K562 (cell line): ENCODE measurements at regions not wholly inside any gene's neighbourhood (a gene's known extent, or its start where the extent isn't known, plus 50 kb on each side); places are given as distances from the start of the nearest gene placed in this dataset.

ENCODE experiments used
- ATAC-seq: fragments of 200-7000 bp; cut with Tn5 transposase; 3 replicates; pipeline ENCODE4 v1.9.1; 2020; ENCODE audit warnings: moderate library complexity
- BruUV-seq: library from RNA; stranded (reverse); fragments of 400-500 nt; replicated peaks from 2 replicates; lab custom pipeline; 2021; lab: Mats Ljungman, UMichigan
- CTCF ChIA-PET: fragments of 300-600 bp; formaldehyde crosslinking; extraction: SDS; loops from one replicate; lab custom pipeline; 2021; ENCODE audit warnings: low intra/inter-chr PET ratio; lab: Yijun Ruan, JAX
- POLR2A ChIA-PET: fragments of 300-600, 350-650 bp; sonication (Branson Sonifier 250); formaldehyde crosslinking; extraction: SDS; loops from one replicate; lab custom pipeline; 2021; ENCODE audit warnings: antibody characterized with exemption, inconsistent platforms; lab: Yijun Ruan, JAX
- DNase-seq, 4 experiments: peaks; one replicate each; pipeline versions ENCODE4 v3.0.0 to v3.0.0-alpha.2; 2011 to 2018; ENCODE audit warnings: low spot score in 3 of 4, mixed read lengths in 3 of 4; ENCODE audit errors: extremely low read depth in 1 of 4
- FAIRE-seq: peaks from 2 replicates; lab custom pipeline; 2011; peaks lifted over from hg19 to GRCh38; lab: Jason Lieb, UNC
- H2AFZ ChIP-seq: 2 replicates; pipeline ENCODE4 v1.6.0; 2011; ENCODE audit warnings: low read depth, low read length, control low read depth, inconsistent platforms
- H3K27ac ChIP-seq: fragments of 200-600 bp; 3 replicates; pipeline ENCODE4 v1.8.0; 2011; ENCODE audit warnings: low read depth, mild to moderate bottlenecking, control low read depth, inconsistent platforms, low read length, moderate library complexity, mixed read lengths; ENCODE audit errors: extremely low read depth
- H3K27me3 ChIP-seq, 2 experiments: fragments of 300-600 bp in 1 of 2; 2 replicates in 1 of 2; 3 replicates in 1 of 2; pipeline versions ENCODE4 v1.6.0 to v1.8.0; 2011; ENCODE audit warnings: inconsistent platforms in 2 of 2, low read length in 2 of 2, mild to moderate bottlenecking in 1 of 2, mixed read lengths in 1 of 2, moderate library complexity in 1 of 2; ENCODE audit not compliant: control insufficient read depth in 2 of 2, insufficient read depth in 2 of 2
- H3K36me3 ChIP-seq: fragments of 300-600 bp; 3 replicates; pipeline ENCODE4 v1.8.0; 2011; ENCODE audit warnings: mild to moderate bottlenecking, low read length, inconsistent platforms; ENCODE audit not compliant: control insufficient read depth, insufficient read depth
- H3K4me1 ChIP-seq, 2 experiments: fragments of 200-600 bp in 1 of 2; replicated peaks in 1 of 2; 2 replicates in 1 of 2; 3 replicates in 1 of 2; pipeline versions ENCODE4 v1.5.1 to v1.8.0; 2011; ENCODE audit warnings: inconsistent platforms in 2 of 2, low read length in 2 of 2, mild to moderate bottlenecking in 1 of 2, mixed read lengths in 1 of 2, moderate library complexity in 1 of 2; ENCODE audit not compliant: control insufficient read depth in 2 of 2, insufficient read depth in 2 of 2
- H3K4me2 ChIP-seq: 2 replicates; pipeline ENCODE4 v1.6.1; 2011; ENCODE audit warnings: low read length, control low read depth, inconsistent platforms, mixed read lengths; ENCODE audit not compliant: insufficient read depth
- H3K4me3 ChIP-seq: fragments of 200-600 bp; sonication (generic), shearing (Covaris generic); 2 replicates; pipeline ENCODE4 v1.5.1; 2016; ENCODE audit warnings: control low read depth, inconsistent platforms
- H3K79me2 ChIP-seq: fragments of 200-600 bp; 3 replicates; pipeline ENCODE4 v1.8.0; 2011; ENCODE audit warnings: low read length, inconsistent platforms; ENCODE audit not compliant: control insufficient read depth, insufficient read depth
- H3K9ac ChIP-seq, 2 experiments: 2 replicates each; pipeline versions ENCODE4 v1.6.0 to v1.6.1; 2011; ENCODE audit warnings: low read depth in 2 of 2, low read length in 2 of 2, control low read depth in 1 of 2, inconsistent platforms in 1 of 2, mild to moderate bottlenecking in 1 of 2, mixed read lengths in 1 of 2; ENCODE audit not compliant: insufficient read depth in 1 of 2
- H3K9me1 ChIP-seq: one replicate; pipeline ENCODE4 v1.6.0; 2011; ENCODE audit warnings: inconsistent platforms, mild to moderate bottlenecking, low read length, moderate library complexity; ENCODE audit not compliant: control insufficient read depth, insufficient read depth
- H3K9me3 ChIP-seq: replicated peaks from 2 replicates; pipeline ENCODE4 v1.5.1; 2011; ENCODE audit warnings: low read depth, low read length, inconsistent platforms; ENCODE audit not compliant: control insufficient read depth, insufficient read depth
- H4K20me1 ChIP-seq: replicated peaks from 2 replicates; pipeline ENCODE4 v1.6.1; 2011; ENCODE audit warnings: low read length, inconsistent platforms, mixed read lengths; ENCODE audit not compliant: control insufficient read depth, insufficient read depth
- GABPB1 ChIP-seq: sonication (generic); formaldehyde crosslinking; IDR thresholded peaks from 2 replicates; pipeline ENCODE4 v1.8.0; 2022; ENCODE audit warnings: mild to moderate bottlenecking, missing genetic modification reagents
- GTF2A2 ChIP-seq: IDR thresholded peaks from 2 replicates; pipeline ENCODE4 v1.6.1; 2016; ENCODE audit warnings: mild to moderate bottlenecking, missing genetic modification characterization, missing compliant biosample characterization
- KHSRP ChIP-seq: fragments of 450-650 bp; IDR thresholded peaks from 2 replicates; pipeline ENCODE4 v1.6.1; 2017
- MXI1 ChIP-seq: IDR thresholded peaks from 2 replicates; pipeline ENCODE4 v1.6.1; 2011; ENCODE audit warnings: low read depth, mild to moderate bottlenecking, improper control_type of control experiment, low read length
- PHF20 ChIP-seq: fragments of 450-650 bp; IDR thresholded peaks from 2 replicates; pipeline ENCODE4 v1.6.1; 2018; ENCODE audit not compliant: partially characterized antibody
- POLR2AphosphoS2 ChIP-seq: IDR thresholded peaks from 2 replicates; pipeline ENCODE4 v1.6.1; 2012; ENCODE audit warnings: low read length, improper control_type of control experiment
- RAD21 ChIP-seq, 2 experiments: fragments of 250-450 bp in 1 of 2; fragments of 450-650 bp in 1 of 2; sonication (Bioruptor Pico) in 1 of 2; formaldehyde crosslinking in 1 of 2; IDR thresholded peaks in 1 of 2; conservative IDR thresholded peaks in 1 of 2; 2 replicates each; pipeline versions ENCODE4 v1.4.0 to v1.8.0; 2020 to 2022; ENCODE audit warnings: mild to moderate bottlenecking in 2 of 2, moderate library complexity in 1 of 2
- STAT6 ChIP-seq: sonication (generic); formaldehyde crosslinking; IDR thresholded peaks from 2 replicates; pipeline ENCODE4 v1.8.1; 2023; ENCODE audit warnings: mild to moderate bottlenecking, missing genetic modification reagents
- TAF15 ChIP-seq: fragments of 200-400 bp; formaldehyde crosslinking; IDR thresholded peaks from 2 replicates; pipeline ENCODE4 v1.6.1; 2017; ENCODE audit warnings: mild to moderate bottlenecking, low read depth, low read length, moderate library complexity
- WGBS: fragments of 100-300 bp; shearing (Covaris generic); methylation state at CpG from one replicate; pipeline ENCODE4 v1.1.6; 2016; ENCODE audit warnings: low coverage, mixed read lengths; ENCODE audit not compliant: insufficient coverage; ENCODE audit errors: missing lambda C conversion rate; 5-methylcytosine and 5-hydroxymethylcytosine counted together
- in situ Hi-C: fragments of 300-500 bp; cut with MboI; formaldehyde crosslinking; loops from 4 replicates; pipeline ENCODE4 v1.15.0; 2018; ENCODE audit warnings: inconsistent platforms, mixed read lengths
- intact Hi-C: fragments of 100-400 bp; cut with micrococcal nuclease; formaldehyde crosslinking; loops from 2 replicates; pipeline ENCODE4 v1.14.2; 2022
- TF ChIP-seq, protein P1 (sequence below): fragments of 250-450 bp; sonication (Bioruptor Pico); IDR thresholded peaks from 2 replicates; pipeline ENCODE4 v1.8.0; 2021; ENCODE audit warnings: moderate library complexity, mild to moderate bottlenecking, inconsistent platforms
- TF ChIP-seq, protein P2 (sequence below), 2 experiments: fragments of 450-650 bp; conservative IDR thresholded peaks; 2 replicates each; pipeline ENCODE4 v1.6.1; 2017; ENCODE audit warnings: mild to moderate bottlenecking in 2 of 2, moderate library complexity in 2 of 2

DNA sequence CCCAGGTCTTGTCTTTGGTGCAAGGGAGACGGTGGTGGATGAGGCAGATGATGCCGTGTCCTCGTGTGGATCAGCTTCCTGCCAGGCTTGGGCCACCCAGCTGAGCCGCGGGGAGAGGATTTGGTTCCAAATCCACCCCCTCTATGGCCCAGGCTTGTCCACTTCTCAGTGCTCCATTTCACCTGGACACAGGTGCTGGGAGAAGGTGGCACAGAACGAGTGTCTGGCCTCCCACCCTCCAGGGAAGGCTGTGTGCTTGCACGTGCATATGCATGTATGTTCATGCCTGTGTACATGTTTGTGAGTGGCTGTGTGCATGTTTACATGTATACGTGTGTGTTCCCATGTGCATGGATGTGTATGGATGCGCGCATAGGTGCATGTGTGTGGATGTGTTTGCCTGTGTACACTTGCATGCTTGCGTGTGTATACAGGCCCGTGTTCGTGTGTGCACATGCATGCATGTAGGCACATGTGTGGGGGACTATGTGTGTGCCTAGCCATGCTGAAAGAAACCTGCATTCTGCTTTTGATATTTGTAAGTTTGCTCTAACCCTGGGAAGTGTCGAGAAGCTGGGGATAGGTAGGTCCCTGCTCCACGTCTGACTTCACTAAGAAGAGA, 196.3 kb downstream of the IRF8 start:
- in situ Hi-C loops (no loop called here), intact Hi-C loops (no loop called here)
- Histone ChIP-seq H3K9me3 (no peaks in the 10 kb centered on the region), H3K9me1 (no peaks in the 10 kb centered on the region), H3K4me2 (no peak overlapping the region), H3K4me1 (no peaks in the 10 kb centered on the region), H3K9ac (no peak overlapping the region), H3K4me3 (no peak overlapping the region), H4K20me1 (no peaks in the 10 kb centered on the region; the same call in 1 of the 2 replicates), H3K27ac (no peak overlapping the region), H2AFZ (no peak overlapping the region), H3K27me3 (peaks cover 0 to 36% of the 10 kb centered on the region in 2 experiments; a peak in 3 of 5 replicates), H3K79me2 (no peaks in the 10 kb centered on the region), H3K36me3 (no peaks in the 10 kb centered on the region)
- no peak for FAIRE-seq
- no peak for DNase-seq
- BruUV-seq: no TSS peak
- CTCF ChIA-PET: no interaction called here
- POLR2A ChIA-PET: no interaction called here
- no peak for ATAC-seq
- WGBS: 1% methylated on average over 15 of the region's 15 CpGs
- no peak for TF ChIP-seq GTF2A2 (tag)
- no peak for TF ChIP-seq TAF15
- no peak for TF ChIP-seq RAD21 (CRISPR knock-in tag; conservative IDR thresholded peaks at IDR 0.05 in 1 of 2, IDR thresholded peaks at IDR 0.05 in 1 of 2)
- no peak for TF ChIP-seq PHF20
- TF ChIP-seq POLR2AphosphoS2: no peak
- no peak for TF ChIP-seq GABPB1
- TF ChIP-seq, protein P1, sequence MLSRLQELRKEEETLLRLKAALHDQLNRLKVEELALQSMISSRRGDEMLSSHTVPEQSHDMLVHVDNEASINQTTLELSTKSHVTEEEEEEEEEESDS (CRISPR knock-in tag): no peak
- no peak for TF ChIP-seq MXI1
- no peak for TF ChIP-seq KHSRP
- TF ChIP-seq, protein P2, sequence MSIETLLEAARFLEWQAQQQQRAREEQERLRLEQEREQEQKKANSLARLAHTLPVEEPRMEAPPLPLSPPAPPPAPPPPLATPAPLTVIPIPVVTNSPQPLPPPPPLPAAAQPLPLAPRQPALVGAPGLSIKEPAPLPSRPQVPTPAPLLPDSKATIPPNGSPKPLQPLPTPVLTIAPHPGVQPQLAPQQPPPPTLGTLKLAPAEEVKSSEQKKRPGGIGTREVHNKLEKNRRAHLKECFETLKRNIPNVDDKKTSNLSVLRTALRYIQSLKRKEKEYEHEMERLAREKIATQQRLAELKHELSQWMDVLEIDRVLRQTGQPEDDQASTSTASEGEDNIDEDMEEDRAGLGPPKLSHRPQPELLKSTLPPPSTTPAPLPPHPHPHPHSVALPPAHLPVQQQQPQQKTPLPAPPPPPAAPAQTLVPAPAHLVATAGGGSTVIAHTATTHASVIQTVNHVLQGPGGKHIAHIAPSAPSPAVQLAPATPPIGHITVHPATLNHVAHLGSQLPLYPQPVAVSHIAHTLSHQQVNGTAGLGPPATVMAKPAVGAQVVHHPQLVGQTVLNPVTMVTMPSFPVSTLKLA (conservative IDR thresholded peaks at IDR 0.05): no peak
- no peak for TF ChIP-seq STAT6
